Activated CD4-positive, alpha-beta T cell treated with anti-CD3 and anti-CD28 coated beads for 4 hours (primary cell): ENCODE measurements at regions not wholly inside any gene's neighbourhood (a gene's known extent, or its start where the extent isn't known, plus 50 kb on each side); places are given as distances from the start of the nearest gene placed in this dataset.
"Not testable (repeated sequence)": the region's sequence is repeated elsewhere in the genome, so short reads cannot be mapped to it uniquely, and the experiment has no call there.

Experiments
- DNase-seq, 2 donors: peaks; one replicate each; pipeline ENCODE4 v3.0.0-alpha.2; 2020

GRCh38 chr9:87160148-87161102 lies 213.1 kb upstream of the GAS1 start:
- no peak for DNase-seq

GRCh38 chr9:87167161-87167560 lies 219.9 kb upstream of the GAS1 start:
- no peak for DNase-seq

- DNase-seq, result no peak
Measured at GRCh38 chr9:87167582-87167981, 220.3 kb upstream of the GAS1 start.

GRCh38 chr9:87178302-87178701 lies 231.0 kb upstream of the GAS1 start:
- DNase-seq, result no peak

GRCh38 chr9:87179553-87180340 lies 232.4 kb upstream of the GAS1 start:
- no peak for DNase-seq

- DNase-seq, result no peak
Measured at GRCh38 chr9:87180361-87180760, 233.1 kb upstream of the GAS1 start.

GRCh38 chr9:87180841-87181240 lies 233.5 kb upstream of the GAS1 start:
- DNase-seq, result no peak

- no peak for DNase-seq
Measured at GRCh38 chr9:87181670-87182069, 234.4 kb upstream of the GAS1 start.

GRCh38 chr9:87184956-87185642 lies 237.8 kb upstream of the GAS1 start:
- no peak for DNase-seq

GRCh38 chr9:87187656-87188055 lies 240.3 kb upstream of the GAS1 start:
- DNase-seq, result no peak

- no peak for DNase-seq
Measured at GRCh38 chr9:87189006-87189405, 241.7 kb upstream of the GAS1 start.

- no peak for DNase-seq
Measured at GRCh38 chr9:87193151-87193550, 245.8 kb upstream of the GAS1 start.

- DNase-seq, result no peak
Measured at GRCh38 chr9:87193925-87194868, 246.9 kb upstream of the GAS1 start.

- no peak for DNase-seq
Measured at GRCh38 chr9:87195306-87195705, 248.0 kb upstream of the GAS1 start.

GRCh38 chr9:87197349-87198130 lies 250.2 kb upstream of the GAS1 start:
- DNase-seq, result no peak

- no peak for DNase-seq
Measured at GRCh38 chr9:87198716-87199115, 251.4 kb upstream of the GAS1 start.

GRCh38 chr9:87199278-87199677 lies 252.0 kb upstream of the GAS1 start:
- no peak for DNase-seq

GRCh38 chr9:87199782-87200181 lies 252.5 kb upstream of the GAS1 start:
- no peak for DNase-seq

GRCh38 chr9:87201351-87201751 lies 254.0 kb upstream of the GAS1 start:
- no peak for DNase-seq

- no peak for DNase-seq
Measured at GRCh38 chr9:87206064-87206661, 258.9 kb upstream of the GAS1 start.

GRCh38 chr9:87210658-87211057 lies 263.4 kb upstream of the GAS1 start:
- not testable (repeated sequence) for DNase-seq
